ENCODE measurements at regions not wholly inside any gene's neighbourhood (a gene's known extent, or its start where the extent isn't known, plus 50 kb on each side); places are given as distances from the start of the nearest gene placed in this dataset.

DNA sequence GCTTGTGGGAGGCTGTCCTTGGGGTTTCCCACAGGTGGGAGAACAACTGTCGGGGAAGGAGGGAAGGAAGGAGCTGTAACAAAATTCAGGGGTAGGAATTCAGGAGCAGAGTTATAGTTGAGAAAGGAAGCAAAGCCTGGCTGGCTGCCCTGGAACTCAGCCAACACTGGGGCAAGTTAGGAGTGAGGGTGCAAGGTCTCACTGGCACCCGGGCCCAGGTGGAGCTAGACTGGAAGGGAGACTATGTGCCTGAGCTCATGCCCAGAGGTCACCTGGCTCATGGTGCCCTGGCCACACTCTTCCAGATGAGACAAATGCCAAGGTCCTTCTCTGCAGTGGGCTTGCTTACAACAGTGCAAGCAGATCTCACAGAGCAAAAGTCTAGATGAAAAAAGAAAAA is 75.6 kb upstream of the ARHGAP28 start:
- Histone ChIP-seq H3K4me3 (ENCODE audit: low read length in 2 of 2) (no peak overlapping the region), H3K27me3 (ENCODE audit: control insufficient read depth in 2 of 2, insufficient read depth in 1 of 2, low read length in 1 of 2) (no peaks in the 10 kb centered on the region), H3K27ac (ENCODE audit: low read depth in 1 of 2, low read length in 1 of 2) (no peak overlapping the region), H3K36me3 (ENCODE audit: control insufficient read depth in 2 of 2, insufficient read depth in 2 of 2, low read length in 1 of 2) (no peaks in the 10 kb centered on the region), H3K9me3 (ENCODE audit: control insufficient read depth in 2 of 2, insufficient read depth in 1 of 2, low read length in 1 of 2) (peaks cover 0 to 5% of the 10 kb centered on the region in 2 donors), H3K4me1 (ENCODE audit: control insufficient read depth in 2 of 2, insufficient read depth in 2 of 2, low read length in 2 of 2) (no peaks in the 10 kb centered on the region)
- 92% methylated on average over 2 of the region's 2 CpGs for WGBS
- DNase-seq (ENCODE audit: low read depth in 6 of 9, low spot score in 9 of 9): no peak

DNA sequence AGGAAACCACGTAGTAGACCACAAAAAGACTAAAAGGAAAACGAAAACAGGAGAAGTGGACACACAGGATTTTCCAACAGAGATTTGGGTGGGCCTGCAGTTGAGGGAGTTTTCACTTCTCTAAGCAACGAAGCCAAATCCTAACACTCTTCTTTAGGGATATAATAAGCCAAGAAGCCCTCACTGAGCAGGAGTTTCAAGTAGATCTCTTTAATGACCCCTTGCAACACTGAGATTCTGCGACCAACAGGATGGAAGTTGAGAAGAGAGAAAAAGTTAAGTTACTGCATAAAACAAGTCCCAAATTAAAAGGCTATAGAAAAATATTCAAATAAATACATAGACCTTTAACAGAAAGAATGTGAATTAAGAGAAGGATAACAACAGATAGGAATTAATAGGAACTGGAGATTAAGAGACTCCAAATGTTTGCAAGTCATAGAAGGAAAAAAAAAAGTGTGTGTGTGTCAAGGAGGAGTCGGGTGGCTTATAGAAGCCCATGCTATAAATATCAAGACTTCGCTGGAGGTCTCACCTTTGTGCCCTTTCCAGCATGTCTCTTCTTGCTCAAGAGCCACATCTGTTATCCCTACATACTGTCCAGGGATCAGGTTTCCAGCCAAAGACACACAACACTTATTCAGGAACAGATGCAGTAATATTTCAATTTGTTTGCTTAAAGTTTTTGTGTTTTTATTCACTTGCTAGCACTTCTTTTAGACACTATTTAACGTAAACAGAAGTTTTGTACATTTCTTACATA is 69.4 kb upstream of the ARHGAP28 start:
- no peaks in the 10 kb centered on the region for H3K4me1 ChIP-seq (ENCODE audit: control insufficient read depth in 2 of 2, insufficient read depth in 2 of 2, low read length in 2 of 2)
- H3K36me3 ChIP-seq (ENCODE audit: control insufficient read depth in 2 of 2, insufficient read depth in 2 of 2, low read length in 1 of 2): no peaks in the 10 kb centered on the region
- H3K27me3 ChIP-seq (ENCODE audit: control insufficient read depth in 2 of 2, insufficient read depth in 1 of 2, low read length in 1 of 2): no peaks in the 10 kb centered on the region
- no peak overlapping the region for H3K4me3 ChIP-seq (ENCODE audit: low read length in 2 of 2)
- H3K9me3 ChIP-seq (ENCODE audit: control insufficient read depth in 2 of 2, insufficient read depth in 1 of 2, low read length in 1 of 2): no peaks in the 10 kb centered on the region
- DNase-seq (ENCODE audit: low read depth in 6 of 9, low spot score in 9 of 9): no peak
- no peak overlapping the region for H3K27ac ChIP-seq (ENCODE audit: low read depth in 1 of 2, low read length in 1 of 2)
- WGBS: 82% methylated on average over 7 of the region's 7 CpGs

DNA sequence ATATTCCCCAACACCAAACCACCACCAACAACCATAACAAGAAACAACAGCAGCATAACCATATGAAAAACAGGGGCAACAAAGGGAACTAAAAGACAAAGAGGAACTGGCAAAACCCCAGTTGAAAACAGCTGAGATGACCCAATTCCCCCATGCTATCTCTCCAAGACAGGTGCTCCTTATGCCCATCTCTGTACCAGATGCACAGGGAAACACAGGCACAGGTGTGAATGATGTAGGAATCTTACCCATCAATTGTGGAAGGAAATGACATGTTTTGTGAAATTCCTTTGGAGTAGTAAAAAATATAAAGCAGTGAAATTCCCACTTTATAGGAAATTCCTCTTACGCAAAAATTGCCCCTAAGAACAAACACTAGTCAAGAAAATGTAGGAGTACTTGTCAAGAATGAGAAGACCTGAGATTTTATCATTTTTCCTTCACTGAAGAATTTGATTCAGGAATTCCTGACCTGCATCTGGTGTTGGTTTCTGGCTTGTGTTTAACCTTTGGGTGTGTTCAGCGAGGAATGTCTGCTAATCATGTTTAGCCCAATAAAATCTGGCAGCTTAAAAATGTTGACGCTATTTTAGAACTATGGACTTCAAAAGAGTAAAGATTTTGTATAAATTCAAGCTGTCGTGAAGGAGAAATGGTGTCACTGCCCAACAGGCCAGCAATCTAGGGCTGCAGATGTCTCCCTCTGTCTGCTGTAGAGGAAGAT is 67.7 kb upstream of the ARHGAP28 start:
- 88% methylated on average over 4 of the region's 4 CpGs for WGBS
- no peaks in the 10 kb centered on the region for H3K4me1 ChIP-seq (ENCODE audit: control insufficient read depth in 2 of 2, insufficient read depth in 2 of 2, low read length in 2 of 2)

DNA sequence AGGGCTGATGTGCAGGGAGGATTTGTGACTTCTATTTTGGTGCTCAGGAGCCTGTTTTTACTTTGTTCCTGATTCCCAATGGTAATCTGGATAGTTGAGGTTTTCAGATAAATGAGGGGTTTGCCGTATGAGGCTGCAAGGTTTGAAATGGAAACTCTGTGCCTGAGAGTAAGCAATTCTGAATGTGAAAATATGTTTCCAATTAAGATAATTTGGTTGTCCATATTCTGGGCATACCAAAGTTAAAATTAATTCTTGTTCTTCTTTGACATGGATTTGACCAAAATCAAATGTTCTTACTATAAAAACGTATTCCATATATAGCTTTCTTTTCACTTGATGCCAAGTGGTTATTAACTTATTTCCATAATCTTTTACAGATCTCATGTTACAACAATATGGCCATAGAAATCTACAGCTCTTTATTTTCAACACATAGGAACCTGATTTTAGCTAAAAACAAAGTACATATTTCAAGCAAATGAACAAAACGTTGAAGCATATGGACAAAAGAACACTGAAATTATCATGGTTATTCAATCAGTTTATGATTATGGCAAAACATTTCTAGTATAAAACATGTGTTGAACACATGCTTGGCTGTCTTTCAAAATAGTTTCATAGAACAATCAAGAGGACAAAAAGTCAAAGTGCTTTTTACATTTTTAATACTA is 63.4 kb upstream of the ARHGAP28 start:
- no peaks in the 10 kb centered on the region for H3K4me1 ChIP-seq (ENCODE audit: control insufficient read depth in 2 of 2, insufficient read depth in 2 of 2, low read length in 2 of 2)
- H3K9me3 ChIP-seq (ENCODE audit: control insufficient read depth in 2 of 2, insufficient read depth in 1 of 2, low read length in 1 of 2): no peaks in the 10 kb centered on the region
- WGBS: 95% methylated on average over 3 of the region's 3 CpGs
- no peak overlapping the region for H3K4me3 ChIP-seq (ENCODE audit: low read length in 2 of 2)
- H3K27ac ChIP-seq (ENCODE audit: low read depth in 1 of 2, low read length in 1 of 2): no peak overlapping the region
- DNase-seq (ENCODE audit: low read depth in 6 of 9, low spot score in 9 of 9): no peak
- no peaks in the 10 kb centered on the region for H3K36me3 ChIP-seq (ENCODE audit: control insufficient read depth in 2 of 2, insufficient read depth in 2 of 2, low read length in 1 of 2)
- no peaks in the 10 kb centered on the region for H3K27me3 ChIP-seq (ENCODE audit: control insufficient read depth in 2 of 2, insufficient read depth in 1 of 2, low read length in 1 of 2)

More for the DNA sequence above, 67.7 kb upstream of the ARHGAP28 start:
- no peak overlapping the region for H3K27ac ChIP-seq (ENCODE audit: low read depth in 1 of 2, low read length in 1 of 2)
- H3K4me3 ChIP-seq (ENCODE audit: low read length in 2 of 2): no peak overlapping the region
- no peaks in the 10 kb centered on the region for H3K9me3 ChIP-seq (ENCODE audit: control insufficient read depth in 2 of 2, insufficient read depth in 1 of 2, low read length in 1 of 2)
- no peak for DNase-seq (ENCODE audit: low read depth in 6 of 9, low spot score in 9 of 9)
- no peaks in the 10 kb centered on the region for H3K27me3 ChIP-seq (ENCODE audit: control insufficient read depth in 2 of 2, insufficient read depth in 1 of 2, low read length in 1 of 2)
- H3K36me3 ChIP-seq (ENCODE audit: control insufficient read depth in 2 of 2, insufficient read depth in 2 of 2, low read length in 1 of 2): no peaks in the 10 kb centered on the region

DNA sequence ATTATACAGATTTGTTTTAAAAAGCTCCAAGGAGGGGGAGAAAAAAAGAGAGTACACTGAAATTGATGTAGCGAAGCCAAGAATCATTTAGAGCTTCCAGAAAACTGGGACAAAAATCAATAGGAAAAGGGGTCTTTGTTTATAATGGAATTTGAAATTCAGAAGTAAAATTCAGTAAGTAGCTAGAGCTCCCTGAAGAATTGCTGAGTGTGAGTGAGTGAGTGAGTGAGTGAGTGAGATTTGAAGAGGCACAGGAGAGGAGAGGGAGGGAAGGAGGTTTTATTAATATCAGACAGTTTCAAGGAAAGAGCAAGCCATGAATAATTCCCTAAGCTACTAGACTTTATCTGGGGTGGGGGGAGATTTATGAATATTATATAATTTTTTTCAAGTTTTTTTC is 60.7 kb upstream of the ARHGAP28 start:
- no peaks in the 10 kb centered on the region for H3K9me3 ChIP-seq (ENCODE audit: control insufficient read depth in 2 of 2, insufficient read depth in 1 of 2, low read length in 1 of 2)
- no peaks in the 10 kb centered on the region for H3K4me1 ChIP-seq (ENCODE audit: control insufficient read depth in 2 of 2, insufficient read depth in 2 of 2, low read length in 2 of 2)
- no peak overlapping the region for H3K27ac ChIP-seq (ENCODE audit: low read depth in 1 of 2, low read length in 1 of 2)
- DNase-seq (ENCODE audit: low read depth in 6 of 9, low spot score in 9 of 9): no peak
- 91% methylated on average over 1 of the region's 1 CpG for WGBS
- no peak overlapping the region for H3K4me3 ChIP-seq (ENCODE audit: low read length in 2 of 2)
- H3K36me3 ChIP-seq (ENCODE audit: control insufficient read depth in 2 of 2, insufficient read depth in 2 of 2, low read length in 1 of 2): no peaks in the 10 kb centered on the region
- no peaks in the 10 kb centered on the region for H3K27me3 ChIP-seq (ENCODE audit: control insufficient read depth in 2 of 2, insufficient read depth in 1 of 2, low read length in 1 of 2)

DNA sequence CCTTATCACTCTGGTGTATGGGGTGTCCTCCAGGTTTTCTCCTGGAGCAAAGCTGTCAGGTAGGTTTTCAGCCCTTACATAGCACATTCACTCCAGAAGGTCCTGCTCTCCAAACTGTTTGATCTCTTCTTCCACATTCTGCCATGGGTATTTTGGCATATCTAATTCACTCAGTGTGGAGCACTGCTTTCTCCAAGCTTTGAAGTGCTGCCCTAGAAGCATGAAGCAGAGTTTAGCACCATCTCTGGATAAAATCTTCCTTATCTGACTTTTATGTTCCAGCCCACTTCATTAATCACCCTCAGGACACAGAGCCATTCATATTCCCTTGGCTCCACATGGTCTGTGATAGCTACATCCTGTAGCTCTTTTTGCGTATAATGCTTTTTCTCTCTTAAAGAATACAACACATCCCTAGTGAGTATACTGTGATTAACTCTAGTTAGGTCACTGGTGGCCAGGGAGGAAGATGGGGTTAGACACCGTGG is 56.7 kb upstream of the ARHGAP28 start:
- Histone ChIP-seq H3K36me3 (ENCODE audit: control insufficient read depth in 2 of 2, insufficient read depth in 2 of 2, low read length in 1 of 2) (no peaks in the 10 kb centered on the region), H3K4me3 (ENCODE audit: low read length in 2 of 2) (no peak overlapping the region), H3K27me3 (ENCODE audit: control insufficient read depth in 2 of 2, insufficient read depth in 1 of 2, low read length in 1 of 2) (no peaks in the 10 kb centered on the region), H3K27ac (ENCODE audit: low read depth in 1 of 2, low read length in 1 of 2) (no peak overlapping the region), H3K4me1 (ENCODE audit: control insufficient read depth in 2 of 2, insufficient read depth in 2 of 2, low read length in 2 of 2) (no peaks in the 10 kb centered on the region), H3K9me3 (ENCODE audit: control insufficient read depth in 2 of 2, insufficient read depth in 1 of 2, low read length in 1 of 2) (no peaks in the 10 kb centered on the region)
- WGBS: 75% methylated on average over 2 of the region's 2 CpGs
- no peak for DNase-seq (ENCODE audit: low read depth in 6 of 9, low spot score in 9 of 9)

DNA sequence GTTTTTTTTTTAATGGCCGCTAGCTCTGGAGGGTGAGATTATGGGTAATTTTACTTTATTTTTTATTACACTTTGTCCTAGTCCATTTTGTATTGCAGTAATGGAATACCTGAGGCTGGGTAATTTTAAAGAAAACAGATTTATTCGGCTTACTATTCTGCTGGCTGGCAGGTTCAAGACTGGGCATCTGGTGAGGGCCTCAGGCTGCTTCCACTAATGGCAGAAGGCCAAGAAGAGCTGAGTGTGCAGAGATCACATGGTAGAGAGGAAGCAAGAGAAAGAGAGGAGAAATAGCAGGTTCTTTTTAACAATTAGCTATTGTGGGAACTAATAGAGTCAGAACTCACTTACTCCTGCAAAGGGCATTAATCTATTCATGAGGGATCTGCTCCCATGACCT is 52.4 kb upstream of the ARHGAP28 start:
- WGBS: 98% methylated on average over 2 of the region's 2 CpGs
- H3K27me3 ChIP-seq (ENCODE audit: control insufficient read depth in 2 of 2, insufficient read depth in 1 of 2, low read length in 1 of 2): no peaks in the 10 kb centered on the region
- DNase-seq (ENCODE audit: low read depth in 6 of 9, low spot score in 9 of 9): no peak
- no peak overlapping the region for H3K4me3 ChIP-seq (ENCODE audit: low read length in 2 of 2)
- no peak overlapping the region for H3K27ac ChIP-seq (ENCODE audit: low read depth in 1 of 2, low read length in 1 of 2)
- H3K36me3 ChIP-seq (ENCODE audit: control insufficient read depth in 2 of 2, insufficient read depth in 2 of 2, low read length in 1 of 2): no peaks in the 10 kb centered on the region
- no peaks in the 10 kb centered on the region for H3K4me1 ChIP-seq (ENCODE audit: control insufficient read depth in 2 of 2, insufficient read depth in 2 of 2, low read length in 2 of 2)
- no peaks in the 10 kb centered on the region for H3K9me3 ChIP-seq (ENCODE audit: control insufficient read depth in 2 of 2, insufficient read depth in 1 of 2, low read length in 1 of 2)

DNA sequence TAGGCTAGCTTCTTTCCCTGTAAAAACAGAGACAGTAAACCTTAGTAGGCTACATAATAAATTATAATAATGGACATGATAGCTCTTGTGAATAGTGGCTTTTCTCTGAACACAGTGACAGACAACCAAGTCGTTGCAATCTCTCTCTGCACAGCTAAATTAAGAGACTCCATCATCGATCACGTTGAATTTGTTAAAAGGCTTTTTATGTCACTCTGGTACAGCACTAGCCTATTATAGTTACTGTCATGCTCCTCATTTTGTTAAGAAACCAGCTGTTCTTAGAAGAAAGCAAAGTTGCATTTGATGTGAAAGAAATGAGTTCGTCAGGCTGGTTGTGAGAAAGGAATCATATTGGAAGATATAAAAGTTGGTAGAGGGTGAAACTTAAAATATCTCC is 50.3 kb upstream of the ARHGAP28 start:
- no peak for DNase-seq (ENCODE audit: low read depth in 6 of 9, low spot score in 9 of 9)
- Histone ChIP-seq H3K4me3 (ENCODE audit: low read length in 2 of 2) (no peak overlapping the region), H3K36me3 (ENCODE audit: control insufficient read depth in 2 of 2, insufficient read depth in 2 of 2, low read length in 1 of 2) (no peaks in the 10 kb centered on the region), H3K27me3 (ENCODE audit: control insufficient read depth in 2 of 2, insufficient read depth in 1 of 2, low read length in 1 of 2) (no peaks in the 10 kb centered on the region), H3K27ac (ENCODE audit: low read depth in 1 of 2, low read length in 1 of 2) (no peak overlapping the region), H3K9me3 (ENCODE audit: control insufficient read depth in 2 of 2, insufficient read depth in 1 of 2, low read length in 1 of 2) (no peaks in the 10 kb centered on the region), H3K4me1 (ENCODE audit: control insufficient read depth in 2 of 2, insufficient read depth in 2 of 2, low read length in 2 of 2) (no peaks in the 10 kb centered on the region)
- 75% methylated on average over 4 of the region's 4 CpGs for whole genome bisulfite sequencing

All from thymus (tissue), 11 donors.